Mucosa of stomach (tissue), 1 donor: ENCODE measurements at regions not wholly inside any gene's neighbourhood (a gene's known extent, or its start where the extent isn't known, plus 50 kb on each side); places are given as distances from the start of the nearest gene placed in this dataset.
"Not testable (repeated sequence)": the region's sequence is repeated elsewhere in the genome, so short reads cannot be mapped to it uniquely, and the experiment has no call there.

Experiments used
- H3K27me3 ChIP-seq: one replicate; pipeline ENCODE4 v1.7.0; 2013; ENCODE audit warnings: mild to moderate bottlenecking, low read length; ENCODE audit not compliant: control insufficient read depth, insufficient read depth
- H3K36me3 ChIP-seq: one replicate; pipeline ENCODE4 v1.7.0; 2013; ENCODE audit warnings: low read length; ENCODE audit not compliant: control insufficient read depth, insufficient read depth
- H3K4me1 ChIP-seq: one replicate; pipeline ENCODE4 v1.7.0; 2013; ENCODE audit warnings: mild to moderate bottlenecking, low read length; ENCODE audit not compliant: control insufficient read depth, insufficient read depth
- H3K4me3 ChIP-seq: one replicate; pipeline ENCODE4 v1.7.0; 2013; ENCODE audit warnings: low read length
- H3K9ac ChIP-seq: one replicate; pipeline ENCODE4 v1.7.0; 2013; ENCODE audit warnings: mild to moderate bottlenecking, low read length, moderate library complexity
- H3K9me3 ChIP-seq: one replicate; pipeline ENCODE4 v1.7.0; 2013; ENCODE audit warnings: mild to moderate bottlenecking, low read length, moderate library complexity; ENCODE audit not compliant: control insufficient read depth
- donor health status: Pancreatic carcinoma.

DNA sequence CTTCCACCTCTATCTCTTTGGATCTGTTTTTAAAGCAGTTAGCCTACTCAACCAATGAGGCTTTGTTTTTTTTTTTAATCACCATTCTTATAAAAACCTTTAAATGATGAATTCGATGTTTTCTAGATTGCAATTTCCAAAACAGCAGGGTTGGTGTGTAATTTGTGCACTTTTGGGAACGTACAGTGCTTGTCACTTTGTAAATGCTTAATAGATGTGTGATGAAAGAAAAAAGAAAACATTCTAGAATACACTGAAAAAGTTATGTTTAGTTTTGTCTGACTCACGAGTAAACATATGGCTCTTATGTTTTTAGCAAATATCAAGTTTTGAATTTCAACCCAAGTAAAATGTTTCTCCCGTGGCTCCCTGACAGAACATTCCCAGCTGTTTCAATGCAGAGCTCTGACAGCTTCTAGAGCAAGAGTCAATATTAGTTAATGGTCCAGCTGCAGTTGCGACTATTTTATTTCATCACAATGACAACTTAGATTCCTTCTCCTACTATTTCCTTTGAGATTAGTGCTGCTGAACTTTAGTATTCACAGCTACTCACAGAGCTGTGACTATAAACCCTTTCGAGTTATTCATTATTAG is 362.5 kb upstream of the ADAMTS5 start:
- H3K4me1 ChIP-seq = no peaks in the 10 kb centered on the region
- no peak overlapping the region for H3K9ac ChIP-seq
- peaks cover 4% of the 10 kb centered on the region for H3K9me3 ChIP-seq
- no peaks in the 10 kb centered on the region for H3K27me3 ChIP-seq
- H3K36me3 ChIP-seq = no peaks in the 10 kb centered on the region
- no peak overlapping the region for H3K4me3 ChIP-seq

DNA sequence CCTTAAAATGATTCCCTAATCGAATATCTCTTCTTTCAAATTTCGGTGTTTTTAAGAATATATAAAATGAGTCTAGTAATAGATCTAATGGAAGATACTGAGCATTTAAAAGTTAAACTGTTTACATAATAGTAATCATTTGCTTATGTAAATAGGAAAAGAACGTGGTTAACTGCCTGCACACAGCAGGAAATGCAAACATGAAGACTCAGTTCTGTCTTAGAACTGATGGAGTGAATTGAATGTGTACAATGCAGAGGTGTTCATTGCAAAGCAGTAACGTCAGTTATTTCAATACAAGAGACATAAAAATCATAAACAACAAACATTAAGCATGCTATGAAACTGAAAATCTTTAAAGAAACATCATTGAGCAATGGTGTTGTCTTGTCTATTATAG is 359.4 kb upstream of the ADAMTS5 start:
- H3K36me3 ChIP-seq = no peaks in the 10 kb centered on the region
- H3K27me3 ChIP-seq = no peaks in the 10 kb centered on the region
- H3K4me3 ChIP-seq = no peak overlapping the region
- H3K9me3 ChIP-seq = no peaks in the 10 kb centered on the region
- no peaks in the 10 kb centered on the region for H3K4me1 ChIP-seq
- H3K9ac ChIP-seq = no peak overlapping the region

DNA sequence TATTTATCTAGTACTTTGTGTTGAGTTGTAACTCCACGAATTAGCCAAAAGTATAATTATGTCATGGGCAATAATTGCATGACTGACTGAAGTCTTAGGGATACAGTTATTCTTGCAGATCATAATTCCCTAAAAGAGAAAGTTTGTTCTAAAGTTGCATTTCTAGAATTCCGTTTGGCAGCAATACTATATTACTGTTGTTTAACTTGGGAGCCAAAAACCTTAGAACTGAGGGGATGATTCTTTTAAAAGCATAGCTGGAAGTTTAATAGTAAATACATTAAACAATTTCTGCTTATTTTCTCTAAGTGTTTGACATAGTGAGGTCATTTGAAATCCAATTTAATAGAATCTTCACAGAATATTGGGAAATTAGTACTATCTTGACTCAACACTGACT is 356.4 kb upstream of the ADAMTS5 start:
- no peaks in the 10 kb centered on the region for H3K9me3 ChIP-seq
- H3K9ac ChIP-seq = no peak overlapping the region
- H3K27me3 ChIP-seq = no peaks in the 10 kb centered on the region
- no peaks in the 10 kb centered on the region for H3K4me1 ChIP-seq
- no peaks in the 10 kb centered on the region for H3K36me3 ChIP-seq
- no peak overlapping the region for H3K4me3 ChIP-seq

DNA sequence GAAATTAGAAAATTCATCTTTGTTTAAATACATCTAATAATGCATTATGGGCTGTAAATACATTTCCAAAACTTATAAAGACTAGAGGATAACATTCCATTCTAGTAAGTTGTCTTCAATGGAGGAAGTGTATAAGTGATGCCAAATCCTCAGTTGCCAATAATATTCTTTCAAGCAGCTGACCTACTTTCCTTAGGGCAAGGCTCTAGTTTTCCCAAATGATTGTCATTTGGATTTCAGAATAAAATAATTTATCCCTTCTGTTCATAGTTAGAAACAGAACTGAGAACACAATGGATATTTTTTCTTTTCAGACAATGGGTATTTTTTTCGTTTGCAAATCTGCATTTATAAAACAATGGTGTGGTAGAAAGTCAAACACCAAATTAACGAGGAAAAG is 354.9 kb upstream of the ADAMTS5 start:
- Histone ChIP-seq H3K27me3 (no peaks in the 10 kb centered on the region), H3K9ac (no peak overlapping the region), H3K4me3 (no peak overlapping the region), H3K4me1 (no peaks in the 10 kb centered on the region), H3K9me3 (no peaks in the 10 kb centered on the region), H3K36me3 (no peaks in the 10 kb centered on the region)

DNA sequence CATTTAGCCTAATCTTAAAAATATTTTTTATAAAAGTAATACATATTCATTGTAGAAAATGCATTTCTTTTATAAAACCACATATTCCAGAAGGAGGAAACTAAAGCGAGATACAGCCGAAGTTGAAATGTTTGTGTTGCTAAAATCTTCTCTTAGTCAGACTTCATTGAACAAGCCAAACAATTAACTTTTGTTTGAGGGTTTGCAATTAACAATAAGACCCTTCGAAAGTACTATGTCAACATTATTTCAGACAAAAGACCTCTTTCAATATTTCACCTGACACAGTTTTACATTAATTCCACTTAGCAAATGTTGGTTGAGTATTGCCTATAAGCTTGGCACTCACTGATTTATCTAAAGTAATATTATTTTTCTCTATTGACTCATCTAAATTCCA is 354.0 kb upstream of the ADAMTS5 start:
- Histone ChIP-seq H3K9ac (no peak overlapping the region), H3K4me1 (no peaks in the 10 kb centered on the region), H3K9me3 (no peaks in the 10 kb centered on the region), H3K27me3 (no peaks in the 10 kb centered on the region), H3K4me3 (no peak overlapping the region), H3K36me3 (no peaks in the 10 kb centered on the region)

DNA sequence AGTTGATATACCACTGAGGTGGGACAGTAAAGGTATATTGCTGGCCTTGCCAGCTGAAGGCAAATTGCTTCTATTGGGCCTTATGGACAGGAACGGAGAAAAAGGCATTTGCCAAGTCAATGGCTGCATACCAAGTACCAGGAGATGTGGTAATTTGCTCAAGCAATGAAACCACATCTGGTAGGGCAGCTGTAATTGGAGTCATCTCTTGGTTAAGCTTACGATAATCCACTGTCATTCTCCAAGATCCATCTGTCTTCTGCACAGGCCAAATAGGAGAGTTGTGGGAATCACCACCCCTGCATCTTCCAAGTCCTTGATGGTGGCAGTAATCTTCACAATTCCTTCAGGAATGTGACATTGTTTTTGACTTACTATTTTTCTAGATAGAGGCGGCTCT is 350.7 kb upstream of the ADAMTS5 start:
- not testable (repeated sequence) for H3K36me3 ChIP-seq, H3K4me1 ChIP-seq, H3K4me3 ChIP-seq, H3K9ac ChIP-seq, H3K27me3 ChIP-seq, H3K9me3 ChIP-seq

DNA sequence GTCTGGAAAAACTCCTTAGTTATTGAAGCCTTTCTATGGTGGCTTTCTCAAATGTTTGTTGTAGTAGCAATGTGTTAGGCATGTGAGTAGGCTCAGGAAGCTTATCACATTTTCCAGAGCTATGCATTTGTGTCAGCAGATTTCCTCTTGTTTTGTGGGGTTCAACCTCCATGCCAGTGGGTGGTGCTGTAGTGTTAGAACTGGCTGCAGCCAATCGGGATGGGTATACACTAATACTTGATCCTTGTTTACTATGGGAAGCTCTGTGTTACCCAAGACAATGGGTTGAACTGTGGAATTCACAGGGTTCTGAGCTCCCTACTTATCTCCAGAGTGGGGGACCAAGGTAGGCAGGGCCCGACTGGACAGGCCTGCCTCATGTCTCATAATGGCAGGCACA is 348.5 kb upstream of the ADAMTS5 start:
- Histone ChIP-seq H3K9ac (no peak overlapping the region), H3K36me3 (no peaks in the 10 kb centered on the region), H3K4me3 (no peak overlapping the region), H3K9me3 (no peaks in the 10 kb centered on the region), H3K4me1 (no peaks in the 10 kb centered on the region), H3K27me3 (no peaks in the 10 kb centered on the region)

DNA sequence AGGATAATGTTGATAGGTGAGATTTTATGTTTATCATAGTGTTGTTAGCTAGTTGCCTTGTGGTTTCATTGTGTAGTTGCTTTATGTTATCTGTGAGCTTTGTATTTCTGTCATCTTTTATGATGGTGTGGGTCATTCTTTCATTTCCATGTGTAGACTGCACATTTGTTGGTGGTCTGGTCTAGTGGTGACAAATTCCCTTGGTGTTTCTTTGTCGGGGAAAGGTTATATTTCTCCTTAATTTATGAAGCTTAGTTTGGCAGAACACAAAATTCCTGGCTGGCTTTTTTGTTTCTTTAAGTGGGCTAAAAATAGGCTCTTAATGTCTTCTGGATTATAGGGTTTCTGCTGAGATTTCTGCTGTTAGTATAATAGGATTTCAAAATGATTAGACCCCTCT is 347.2 kb upstream of the ADAMTS5 start:
- H3K36me3 ChIP-seq = no peaks in the 10 kb centered on the region
- no peaks in the 10 kb centered on the region for H3K27me3 ChIP-seq
- no peaks in the 10 kb centered on the region for H3K4me1 ChIP-seq
- no peak overlapping the region for H3K4me3 ChIP-seq
- H3K9me3 ChIP-seq = no peaks in the 10 kb centered on the region
- H3K9ac ChIP-seq = no peak overlapping the region

DNA sequence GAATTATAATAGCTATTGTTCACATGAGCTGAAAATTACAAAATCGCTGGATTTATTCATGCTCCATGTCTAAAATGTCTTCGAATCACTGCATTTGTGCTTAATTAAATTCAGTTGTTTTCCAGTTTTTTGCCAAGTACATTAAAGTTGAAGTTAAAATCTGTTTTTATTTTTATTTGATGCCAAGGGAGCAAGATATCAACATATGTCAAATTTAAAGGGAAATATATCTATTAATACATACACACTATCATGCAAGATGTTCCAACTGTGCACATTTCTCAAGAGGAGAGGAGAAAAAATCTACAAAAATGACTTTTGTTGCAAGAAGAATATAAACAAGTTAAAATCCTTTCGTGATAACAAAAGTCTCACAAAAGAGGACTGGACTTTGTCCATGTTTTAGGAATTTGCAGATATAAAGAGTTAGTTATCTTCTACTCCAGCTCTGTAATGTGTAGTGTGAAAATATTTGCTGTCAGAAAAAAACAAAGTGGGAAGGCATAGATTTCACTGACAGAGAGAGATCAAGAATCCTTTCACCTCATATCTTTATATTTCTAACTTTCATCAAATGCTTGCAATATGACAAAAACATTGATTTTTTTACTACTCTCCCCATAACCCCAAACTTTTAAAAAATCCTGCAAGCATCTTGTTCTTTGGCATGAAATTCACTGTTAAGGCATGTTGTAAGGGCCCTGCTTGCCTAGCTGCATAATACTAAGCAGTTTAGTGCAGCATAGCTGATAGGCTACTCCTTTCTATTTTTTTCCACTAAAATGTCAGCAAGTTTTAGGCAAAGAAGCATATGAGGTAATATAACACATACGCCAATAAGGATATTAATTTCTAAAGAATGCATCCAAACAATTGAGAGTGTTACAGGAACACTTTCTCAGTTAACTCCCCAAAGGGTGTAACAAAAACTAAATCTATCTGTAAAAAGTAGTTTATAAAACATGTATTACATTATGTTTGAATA is 340.2 kb upstream of the ADAMTS5 start:
- H3K27me3 ChIP-seq = no peaks in the 10 kb centered on the region
- H3K36me3 ChIP-seq = no peaks in the 10 kb centered on the region
- H3K9ac ChIP-seq = no peak overlapping the region
- no peaks in the 10 kb centered on the region for H3K4me1 ChIP-seq
- no peaks in the 10 kb centered on the region for H3K9me3 ChIP-seq
- no peak overlapping the region for H3K4me3 ChIP-seq

DNA sequence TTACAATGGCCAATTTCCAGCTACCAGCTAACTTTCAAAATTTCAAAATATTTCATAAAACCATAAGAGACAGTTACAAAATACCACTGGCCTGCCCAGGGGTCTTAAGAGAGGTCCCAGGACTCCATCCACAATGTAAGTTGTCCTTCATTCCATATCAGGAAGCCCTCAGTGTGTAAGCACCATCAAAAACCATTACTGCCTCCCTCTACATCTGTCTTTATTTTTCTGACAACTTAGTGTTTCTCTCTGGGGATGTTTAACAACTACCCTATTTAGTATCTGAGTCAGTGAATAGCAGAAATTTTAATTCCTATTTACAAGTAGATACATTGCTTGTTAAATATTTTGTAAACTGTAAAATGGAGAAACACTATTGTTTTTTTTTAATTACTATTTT is 339.3 kb upstream of the ADAMTS5 start:
- H3K4me1 ChIP-seq = no peaks in the 10 kb centered on the region
- H3K36me3 ChIP-seq = no peaks in the 10 kb centered on the region
- H3K9me3 ChIP-seq = no peaks in the 10 kb centered on the region
- H3K9ac ChIP-seq = no peak overlapping the region
- H3K4me3 ChIP-seq = no peak overlapping the region
- no peaks in the 10 kb centered on the region for H3K27me3 ChIP-seq

DNA sequence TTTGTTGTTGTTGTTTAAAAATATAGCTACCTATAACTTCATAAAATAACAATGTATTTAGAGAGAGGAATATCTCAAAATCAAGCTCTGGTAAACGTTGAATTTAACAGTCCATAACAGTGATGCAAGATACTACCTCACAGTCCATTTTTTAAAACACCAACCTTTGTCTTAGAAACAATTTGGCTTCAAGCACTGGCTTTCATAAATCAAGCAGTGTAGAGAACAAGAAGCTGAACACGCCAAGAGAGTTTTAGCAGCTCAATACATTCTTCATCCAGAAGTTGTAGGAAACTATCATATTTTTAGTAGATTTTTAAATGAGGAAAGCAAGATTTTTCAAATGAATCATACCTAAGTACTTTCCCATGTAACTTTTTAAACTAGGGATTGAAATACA is 334.3 kb upstream of the ADAMTS5 start:
- H3K27me3 ChIP-seq = no peaks in the 10 kb centered on the region
- H3K9me3 ChIP-seq = no peaks in the 10 kb centered on the region
- no peaks in the 10 kb centered on the region for H3K36me3 ChIP-seq
- H3K4me3 ChIP-seq = no peak overlapping the region
- H3K4me1 ChIP-seq = no peaks in the 10 kb centered on the region
- H3K9ac ChIP-seq = no peak overlapping the region

DNA sequence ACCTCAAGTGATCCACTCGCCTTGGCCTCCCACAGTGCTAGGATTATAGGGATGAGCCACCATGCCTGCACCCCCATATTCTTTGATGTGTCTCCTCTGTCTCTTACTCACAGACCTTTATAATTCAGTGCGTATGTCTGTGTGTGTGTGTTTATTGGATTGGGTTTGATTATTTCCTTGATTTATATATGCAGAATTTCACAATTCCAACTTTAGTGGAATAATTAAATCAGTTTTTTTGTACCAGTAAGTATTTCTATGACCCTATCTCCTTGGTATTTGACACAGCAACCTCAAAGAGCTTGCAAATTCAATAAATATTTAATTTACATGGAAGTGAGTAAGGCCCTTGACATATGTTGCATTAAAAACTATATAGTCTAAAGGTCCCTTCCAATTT is 333.9 kb upstream of the ADAMTS5 start:
- Histone ChIP-seq H3K9ac (no peak overlapping the region), H3K4me1 (no peaks in the 10 kb centered on the region), H3K27me3 (no peaks in the 10 kb centered on the region), H3K36me3 (no peaks in the 10 kb centered on the region), H3K9me3 (no peaks in the 10 kb centered on the region), H3K4me3 (no peak overlapping the region)
